T-cell (primary cell): ENCODE measurements at regions not wholly inside any gene's neighbourhood (a gene's known extent, or its start where the extent isn't known, plus 50 kb on each side); places are given as distances from the start of the nearest gene placed in this dataset.
"Not testable (repeated sequence)": the region's sequence is repeated elsewhere in the genome, so short reads cannot be mapped to it uniquely, and the experiment has no call there.

Experiments used
- ATAC-seq, 4 experiments: fragments of 200-7000 bp in 3 of 4; fragments of 150-1000 bp in 1 of 4; cut with Tn5 transposase; replicated peaks in 1 of 4; 1 replicate in 3 of 4; 2 replicates in 1 of 4; pipeline ENCODE4 v1.10.0; 2021; ENCODE audit warnings: moderate library complexity in 3 of 4, mild to moderate bottlenecking in 2 of 4, moderate number of reproducible peaks in 1 of 4
- CTCF ChIA-PET, 2 donors: fragments of 300-600 bp; sonication (Branson Sonifier 250); formaldehyde crosslinking; loops; one replicate each; lab custom pipeline; 2022; ENCODE audit warnings: antibody characterized with exemption in 2 of 2; lab: Charles Lee
- POLR2A ChIA-PET, 2 donors: fragments of 300-600 bp; sonication (Branson Sonifier 250); formaldehyde crosslinking; loops; one replicate each; lab custom pipeline; 2022; ENCODE audit warnings: antibody characterized with exemption in 2 of 2; lab: Charles Lee
- DNase-seq, 35 experiments: peaks; one replicate each; pipeline versions ENCODE4 v3.0.0 to v3.0.0-alpha.2; 2013 to 2023
- H3K27ac ChIP-seq: one replicate; pipeline ENCODE4 v1.5.1; 2013; ENCODE audit warnings: low read length
- H3K27me3 ChIP-seq, 2 experiments: replicated peaks in 1 of 2; 1 replicate in 1 of 2; 2 replicates in 1 of 2; pipeline versions ENCODE4 v1.6.1 to v1.7.0; 2013; ENCODE audit warnings: low read length in 1 of 2, mixed read lengths in 1 of 2; ENCODE audit not compliant: control insufficient read depth in 2 of 2, insufficient read depth in 2 of 2; ENCODE audit errors: extremely low read depth in 1 of 2
- H3K36me3 ChIP-seq, 2 donors: 1 replicate in 1 of 2; 2 replicates in 1 of 2; pipeline versions ENCODE4 v1.6.1 to v1.7.0; 2013; ENCODE audit warnings: low read length in 1 of 2; ENCODE audit not compliant: control insufficient read depth in 2 of 2, insufficient read depth in 1 of 2; ENCODE audit errors: extremely low read depth in 1 of 2
- H3K4me1 ChIP-seq, 2 experiments: 1 replicate in 1 of 2; 2 replicates in 1 of 2; pipeline versions ENCODE4 v1.6.1 to v1.7.0; 2013; ENCODE audit warnings: low read length in 2 of 2, mixed read lengths in 1 of 2; ENCODE audit not compliant: insufficient read depth in 2 of 2, control insufficient read depth in 1 of 2; ENCODE audit errors: extremely low read depth in 1 of 2
- H3K4me3 ChIP-seq, 2 donors: 1 replicate in 1 of 2; 2 replicates in 1 of 2; pipeline versions ENCODE4 v1.5.1 to v1.7.0; 2013; ENCODE audit warnings: mild to moderate bottlenecking in 2 of 2, low read length in 1 of 2, moderate library complexity in 1 of 2; ENCODE audit not compliant: control insufficient read depth in 1 of 2; ENCODE audit errors: extremely low read depth in 1 of 2
- H3K9me3 ChIP-seq: 2 replicates; pipeline ENCODE4 v1.7.0; 2013
- H3K27ac Mint-ChIP-seq, 2 donors: one replicate each; pipeline ENCODE4 v1.8.0; 2020 to 2021; ENCODE audit warnings: mild to moderate bottlenecking in 2 of 2, mixed read lengths in 2 of 2
- H3K27me3 Mint-ChIP-seq, 2 donors: one replicate each; pipeline ENCODE4 v1.8.0; 2021 to 2022; ENCODE audit warnings: mixed read lengths in 2 of 2
- H3K36me3 Mint-ChIP-seq: one replicate; pipeline ENCODE4 v1.8.0; 2021; ENCODE audit warnings: mixed read lengths
- H3K4me1 Mint-ChIP-seq, 3 donors: one replicate each; pipeline ENCODE4 v1.8.0; 2020 to 2022; ENCODE audit warnings: mixed read lengths in 3 of 3, mild to moderate bottlenecking in 1 of 3
- H3K4me3 Mint-ChIP-seq, 3 donors: one replicate each; pipeline ENCODE4 v1.8.0; 2020 to 2022; ENCODE audit warnings: mild to moderate bottlenecking in 3 of 3, mixed read lengths in 3 of 3, moderate library complexity in 3 of 3
- H3K9me3 Mint-ChIP-seq, 3 donors: one replicate each; pipeline ENCODE4 v1.8.0; 2020 to 2022; ENCODE audit warnings: mixed read lengths in 3 of 3
- WGBS: methylation state at CpG from one replicate; pipeline ENCODE4 v1.1.5; 2013; ENCODE audit warnings: missing lambda C conversion rate; ENCODE audit not compliant: insufficient coverage; 5-methylcytosine and 5-hydroxymethylcytosine counted together

- 34% methylated on average over 2 of the region's 6 CpGs for WGBS
- peaks cover 7 to 27% (median 16%) of the 10 kb centered on the region in 3 donors for H3K9me3 Mint-ChIP-seq
Measured at GRCh38 chr16:35102780-35103403, 1643.5 kb downstream of the TP53TG3F start.

GRCh38 chr16:35111772-35112171, 1652.4 kb downstream of the TP53TG3F start:
- H3K27me3 ChIP-seq, DNase-seq, H3K4me1 Mint-ChIP-seq, H3K36me3 Mint-ChIP-seq, H3K27me3 Mint-ChIP-seq, CTCF ChIA-PET, H3K9me3 ChIP-seq, H3K36me3 ChIP-seq, ATAC-seq, H3K4me3 Mint-ChIP-seq, H3K4me3 ChIP-seq, POLR2A ChIA-PET, H3K27ac ChIP-seq, H3K27ac Mint-ChIP-seq, H3K4me1 ChIP-seq: not testable (repeated sequence)
- WGBS: no CpG with 5 or more reads among the region's 4 CpGs
- H3K9me3 Mint-ChIP-seq: peaks cover 0 to 28% (median 16%) of the 10 kb centered on the region in 3 donors

More at GRCh38 chr16:35102780-35103403, 1643.5 kb downstream of the TP53TG3F start:
- no peaks in the 10 kb centered on the region for H3K27me3 Mint-ChIP-seq
- H3K4me3 Mint-ChIP-seq: no peak overlapping the region
- Histone ChIP-seq H3K9me3 (no peaks in the 10 kb centered on the region), H3K27me3 (no peaks in the 10 kb centered on the region), H3K4me1 (no peaks in the 10 kb centered on the region), H3K27ac (no peak overlapping the region), H3K36me3 (no peaks in the 10 kb centered on the region), H3K4me3 (no peak overlapping the region)
- ChIA-PET POLR2A (no interaction called here), CTCF (no interaction called here)
- H3K4me1 Mint-ChIP-seq: no peaks in the 10 kb centered on the region
- no peak overlapping the region for H3K27ac Mint-ChIP-seq
- ATAC-seq (no peak), DNase-seq (no peak)
- H3K36me3 Mint-ChIP-seq: no peaks in the 10 kb centered on the region

DNA sequence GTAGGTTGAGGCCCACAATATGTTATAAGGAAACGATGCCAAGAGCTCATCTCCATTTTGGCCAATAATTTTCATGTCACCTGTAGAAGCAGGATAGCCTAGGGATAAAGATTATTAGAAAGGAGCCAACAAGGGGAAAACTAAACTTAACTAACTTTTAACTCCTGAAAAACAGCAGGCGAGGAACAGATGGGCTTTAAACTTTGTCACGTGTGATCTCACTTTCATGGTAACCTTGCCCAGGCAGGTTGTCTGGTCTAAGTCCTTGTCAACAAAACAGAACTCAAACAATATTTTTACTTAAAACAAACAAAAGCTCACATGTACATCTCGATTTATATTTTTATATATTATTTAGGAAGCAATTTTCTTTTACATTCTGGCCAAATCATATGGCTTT, 1672.0 kb downstream of the TP53TG3F start:
- ATAC-seq (no peak), DNase-seq (no peak)
- Mint-ChIP-seq H3K36me3 (no peaks in the 10 kb centered on the region), H3K27ac (no peak overlapping the region), H3K4me1 (no peaks in the 10 kb centered on the region), H3K9me3 (peaks cover 9 to 26% (median 19%) of the 10 kb centered on the region in 3 donors), H3K4me3 (no peak overlapping the region), H3K27me3 (no peaks in the 10 kb centered on the region)
- ChIA-PET CTCF (no interaction called here), POLR2A (no interaction called here)
- no peak overlapping the region for H3K27ac ChIP-seq
- 78% methylated on average over 2 of the region's 4 CpGs for WGBS
- H3K36me3 ChIP-seq: no peaks in the 10 kb centered on the region
- H3K4me1 ChIP-seq: no peaks in the 10 kb centered on the region
- H3K27me3 ChIP-seq: no peaks in the 10 kb centered on the region
- peaks cover 5% of the 10 kb centered on the region for H3K9me3 ChIP-seq
- H3K4me3 ChIP-seq: no peak overlapping the region

DNA sequence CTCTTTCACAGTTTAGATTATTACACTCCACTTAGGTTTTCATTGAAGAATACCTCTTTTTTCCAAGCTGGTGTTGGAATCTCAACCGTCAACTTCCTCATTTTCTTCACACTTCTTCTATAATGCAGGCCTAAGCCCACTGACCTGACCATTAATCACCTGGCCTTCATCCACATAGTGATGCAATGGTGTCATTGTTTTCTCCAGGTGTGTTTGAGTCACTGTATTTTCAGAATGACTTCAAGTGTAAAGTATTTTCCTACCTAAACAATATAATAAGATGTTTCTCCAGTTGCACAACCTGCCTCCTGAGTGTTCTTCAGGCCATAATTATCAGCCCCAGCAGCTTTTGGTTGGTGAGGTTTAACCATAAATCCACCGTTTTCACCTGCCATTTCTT, 1675.1 kb downstream of the TP53TG3F start:
- Mint-ChIP-seq H3K4me1 (no peaks in the 10 kb centered on the region), H3K27me3 (no peaks in the 10 kb centered on the region), H3K36me3 (no peaks in the 10 kb centered on the region), H3K4me3 (no peak overlapping the region), H3K27ac (no peak overlapping the region), H3K9me3 (peaks cover 7 to 20% (median 20%) of the 10 kb centered on the region in 3 donors)
- ChIA-PET CTCF (no interaction called here), POLR2A (no interaction called here)
- ATAC-seq (no peak), DNase-seq (no peak)
- Histone ChIP-seq H3K9me3 (peaks cover 2% of the 10 kb centered on the region), H3K27ac (no peak overlapping the region), H3K4me3 (no peak overlapping the region), H3K4me1 (no peaks in the 10 kb centered on the region), H3K27me3 (no peaks in the 10 kb centered on the region), H3K36me3 (no peaks in the 10 kb centered on the region)
- no CpG with 5 or more reads among the region's 2 CpGs for WGBS

DNA sequence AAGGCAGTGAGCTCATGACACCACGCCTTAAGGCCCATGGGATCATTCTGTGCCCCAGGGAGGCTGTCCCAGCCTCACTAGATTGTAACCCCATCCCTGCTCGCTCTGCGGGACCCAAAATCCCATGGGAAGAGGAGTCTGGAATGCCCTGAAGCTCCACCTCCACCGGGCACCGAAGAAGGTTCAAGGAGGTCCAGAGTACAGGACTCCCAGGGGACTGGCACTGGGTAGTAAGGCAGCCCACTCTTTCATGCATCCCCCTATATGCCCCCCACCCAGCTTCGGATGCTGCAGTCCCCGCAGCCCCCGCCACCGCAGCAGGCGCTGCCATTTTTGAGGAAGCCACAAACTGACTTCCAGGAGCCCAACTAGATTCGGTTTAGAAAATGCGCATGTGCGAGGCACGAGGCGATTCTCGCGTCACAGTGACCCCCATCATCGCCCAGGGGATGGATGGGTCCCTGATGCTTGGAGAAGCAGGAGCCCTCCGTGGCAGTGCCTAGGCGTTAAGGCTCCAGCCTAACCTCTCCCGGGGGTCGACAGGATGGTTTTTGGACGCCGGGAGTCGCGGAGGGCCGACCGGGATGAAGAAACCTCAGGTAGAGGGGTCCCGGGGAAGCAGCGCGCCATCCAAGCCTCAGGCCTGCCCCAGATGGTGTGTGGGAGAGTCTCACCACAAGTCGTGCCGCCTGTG, 1681.0 kb downstream of the TP53TG3F start:
- Histone ChIP-seq H3K9me3 (no peaks in the 10 kb centered on the region), H3K4me1 (no peaks in the 10 kb centered on the region), H3K36me3 (no peaks in the 10 kb centered on the region), H3K27me3 (no peaks in the 10 kb centered on the region), H3K27ac (no peak overlapping the region), H3K4me3 (no peak overlapping the region)
- Mint-ChIP-seq H3K4me1 (no peaks in the 10 kb centered on the region), H3K27me3 (no peaks in the 10 kb centered on the region), H3K4me3 (no peak overlapping the region), H3K36me3 (no peaks in the 10 kb centered on the region), H3K27ac (no peak overlapping the region), H3K9me3 (peaks cover 11 to 26% (median 24%) of the 10 kb centered on the region in 3 donors)
- POLR2A ChIA-PET: no interaction called here
- DNase-seq (no peak), ATAC-seq (no peak)
- 88% methylated on average over 25 of the region's 33 CpGs for WGBS
- CTCF ChIA-PET: no interaction called here

DNA sequence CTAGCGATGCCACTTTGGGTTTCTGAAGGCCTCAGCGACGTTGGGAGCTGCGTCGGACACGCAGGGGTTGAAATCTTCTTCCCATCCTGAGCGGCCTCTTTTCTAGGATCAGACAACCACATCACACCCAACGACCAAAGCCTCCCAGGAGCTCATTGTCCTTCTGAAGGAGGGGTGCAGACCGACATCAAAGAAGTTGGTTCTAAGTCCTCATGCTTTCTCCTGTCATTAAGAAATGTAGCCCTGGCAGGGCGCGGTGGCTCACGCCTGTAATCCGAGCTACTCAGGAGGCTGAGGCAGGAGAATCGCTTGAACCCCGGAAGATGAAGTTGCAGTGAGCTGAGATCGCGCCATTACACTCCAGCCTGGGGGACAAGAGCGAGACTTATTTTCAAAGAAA, 1681.9 kb downstream of the TP53TG3F start:
- ATAC-seq (no peak), DNase-seq (no peak)
- Histone ChIP-seq H3K27me3 (no peaks in the 10 kb centered on the region), H3K36me3 (no peaks in the 10 kb centered on the region), H3K9me3 (no peaks in the 10 kb centered on the region), H3K27ac (no peak overlapping the region), H3K4me3 (no peak overlapping the region), H3K4me1 (no peaks in the 10 kb centered on the region)
- H3K36me3 Mint-ChIP-seq: no peaks in the 10 kb centered on the region
- no peak overlapping the region for H3K27ac Mint-ChIP-seq
- H3K4me3 Mint-ChIP-seq: no peak overlapping the region
- 91% methylated on average over 10 of the region's 18 CpGs for WGBS
- H3K4me1 Mint-ChIP-seq: no peaks in the 10 kb centered on the region
- CTCF ChIA-PET: no interaction called here
- H3K27me3 Mint-ChIP-seq: no peaks in the 10 kb centered on the region
- POLR2A ChIA-PET: no interaction called here
- H3K9me3 Mint-ChIP-seq: peaks cover 11 to 26% (median 26%) of the 10 kb centered on the region in 3 donors
